GM21723 (cell line): ENCODE measurements at regions not wholly inside any gene's neighbourhood (a gene's known extent, or its start where the extent isn't known, plus 50 kb on each side); places are given as distances from the start of the nearest gene placed in this dataset.
"Not testable (repeated sequence)": the region's sequence is repeated elsewhere in the genome, so short reads cannot be mapped to it uniquely, and the experiment has no call there.

Source experiments
- ATAC-seq: cut with Tn5 transposase; IDR thresholded peaks from one replicate; pipeline ENCODE4 v1.9.1; 2021; ENCODE audit warnings: mild to moderate bottlenecking, moderate library complexity; ENCODE audit not compliant: unreplicated experiment

- no peak for ATAC-seq
Observed at GRCh38 chr10:57621466-57621865, 646.2 kb downstream of the IPMK start.

GRCh38 chr10:57605948-57606485 lies 661.7 kb downstream of the IPMK start:
- ATAC-seq = no peak

GRCh38 chr10:57599440-57599839 lies 668.3 kb downstream of the IPMK start:
- no peak for ATAC-seq

GRCh38 chr10:57593983-57594573 lies 673.6 kb downstream of the IPMK start:
- no peak for ATAC-seq

- no peak for ATAC-seq
Observed at GRCh38 chr10:57579926-57580325, 687.8 kb downstream of the IPMK start.

- no peak for ATAC-seq
Observed at GRCh38 chr10:57562211-57562610, 705.5 kb downstream of the IPMK start.

GRCh38 chr10:57551774-57552173 lies 715.9 kb downstream of the IPMK start:
- not testable (repeated sequence) for ATAC-seq

GRCh38 chr10:57535306-57535705 lies 732.4 kb downstream of the IPMK start:
- no peak for ATAC-seq

GRCh38 chr10:57513637-57514036 lies 754.1 kb downstream of the IPMK start:
- ATAC-seq = no peak

- no peak for ATAC-seq
Observed at GRCh38 chr10:57507788-57508187, 759.9 kb downstream of the IPMK start.

GRCh38 chr10:57506414-57507094 lies 761.1 kb downstream of the IPMK start:
- no peak for ATAC-seq

- no peak for ATAC-seq
Observed at GRCh38 chr10:57494486-57494885, 773.2 kb downstream of the IPMK start.

GRCh38 chr10:57482259-57482658 lies 785.4 kb downstream of the IPMK start:
- ATAC-seq = no peak

- no peak for ATAC-seq
Observed at GRCh38 chr10:57472823-57473619, 794.7 kb downstream of the IPMK start.

GRCh38 chr10:57468894-57469432 lies 798.7 kb downstream of the IPMK start:
- ATAC-seq = no peak

GRCh38 chr10:57465155-57465554 lies 802.5 kb downstream of the IPMK start:
- ATAC-seq = no peak

- ATAC-seq = no peak
Observed at GRCh38 chr10:57460540-57460939, 807.2 kb downstream of the IPMK start.

GRCh38 chr10:57457972-57458512 lies 809.7 kb downstream of the IPMK start:
- ATAC-seq = no peak

- no peak for ATAC-seq
Observed at GRCh38 chr10:57430376-57430775, 837.3 kb downstream of the IPMK start.

GRCh38 chr10:57420881-57421280 lies 846.8 kb downstream of the IPMK start:
- ATAC-seq = no peak

GRCh38 chr10:57418476-57418875 lies 849.2 kb downstream of the IPMK start:
- ATAC-seq = no peak
